ENCODE measurements at regions not wholly inside any gene's neighbourhood (a gene's known extent, or its start where the extent isn't known, plus 50 kb on each side); places are given as distances from the start of the nearest gene placed in this dataset.

GRCh38 chr7:115106316-115106715 lies 184.4 kb downstream of the MDFIC start:
- no peak overlapping the region for H2AFZ ChIP-seq (replicated peaks; ENCODE audit: low read length, poor library complexity)
- TF ChIP-seq FOS (IDR thresholded peaks at IDR 0.05; ENCODE audit: low read depth, low read length) (no peak), MAZ (IDR thresholded peaks at IDR 0.05; ENCODE audit: borderline replicate concordance, low read depth, low read length) (no peak), BHLHE40 (IDR thresholded peaks at IDR 0.05; ENCODE audit: low read depth, low read length) (no peak)
- no peak overlapping the region for H3K23ac ChIP-seq (ENCODE audit: low read depth, low read length)
- no CpG with 5 or more reads among the region's 3 CpGs for WGBS, 2 experiments (ENCODE audit: extremely low coverage in 2 of 2, insufficient read length in 1 of 2)
- H3K56ac ChIP-seq (ENCODE audit: extremely low read depth, insufficient read depth, low read length) = no peak overlapping the region
- no peak overlapping the region for H3K4me2 ChIP-seq (ENCODE audit: low read depth, low read length)
- no peak overlapping the region for H4K91ac ChIP-seq (ENCODE audit: insufficient read depth, low read depth, low read length)
- ATAC-seq (ENCODE audit: low read depth) (no peak), DNase-seq (no peak)
- H3K4ac ChIP-seq (ENCODE audit: low read depth, low read length) = no peak overlapping the region
- no TSS peak for BruUV-seq (replicated peaks)
- H3K4me1 ChIP-seq (ENCODE audit: control insufficient read depth, insufficient read depth, low read length) = peaks cover 3% of the 10 kb centered on the region; the same call in 1 of the 2 replicates
- no peaks in the 10 kb centered on the region for H3K9me3 ChIP-seq (ENCODE audit: control insufficient read depth, insufficient read depth, low read length)
- POLR2A ChIA-PET (ENCODE audit: unreplicated experiment) = no interaction called here
- H4K8ac ChIP-seq (ENCODE audit: low read depth in 2 of 2, low read length in 2 of 2) = no peak overlapping the region
- no peaks in the 10 kb centered on the region for H3K9me1 ChIP-seq (ENCODE audit: insufficient read depth, low read length)
- H2BK20ac ChIP-seq (ENCODE audit: low read depth, low read length) = no peak overlapping the region
- no peaks in the 10 kb centered on the region for H3K27me3 ChIP-seq (ENCODE audit: control insufficient read depth, insufficient read depth, low read length)
- no peak overlapping the region for H2BK5ac ChIP-seq (ENCODE audit: low read depth, low read length, poor library complexity, severe bottlenecking)
- intact Hi-C loops (cut with micrococcal nuclease) (no loop called here), dilution Hi-C loops (cut with HindIII; ENCODE audit: low sequenced_read_pairs, unreplicated experiment) (no loop called here), in situ Hi-C loops (cut with MboI; ENCODE audit: low sequenced_read_pairs) (no loop called here)
- H2BK15ac ChIP-seq (ENCODE audit: low read depth, low read length) = no peak overlapping the region
- no peaks in the 10 kb centered on the region for H3K36me3 ChIP-seq (ENCODE audit: control insufficient read depth, insufficient read depth, low read length)
- H4K20me1 ChIP-seq (ENCODE audit: insufficient read depth, low read length) = no peaks in the 10 kb centered on the region
- H2AK9ac ChIP-seq (replicated peaks; ENCODE audit: low read depth, low read length, poor library complexity) = no peak overlapping the region
- H3K79me1 ChIP-seq (ENCODE audit: low read depth in 1 of 2, low read length in 2 of 2) = no peaks in the 10 kb centered on the region
- H3K9ac ChIP-seq (ENCODE audit: low read depth, low read length) = no peak overlapping the region
- no peak overlapping the region for H2BK120ac ChIP-seq (ENCODE audit: low read depth, low read length)
- CTCF ChIA-PET = no interaction called here
- no peak overlapping the region for H3K14ac ChIP-seq (replicated peaks; ENCODE audit: low read depth, low read length)
- H3K18ac ChIP-seq (ENCODE audit: low read depth, low read length) = no peak overlapping the region
- H3K4me3 ChIP-seq (ENCODE audit: insufficient read depth, low read depth, low read length) = no peak overlapping the region
- H4K5ac ChIP-seq (ENCODE audit: low read depth, low read length) = no peak overlapping the region
- no peak overlapping the region for H2AK5ac ChIP-seq (ENCODE audit: low read depth, low read length)
- H3K27ac ChIP-seq (ENCODE audit: insufficient read depth, low read length) = no peak overlapping the region
